Ishikawa (cell line): ENCODE measurements at regions not wholly inside any gene's neighbourhood (a gene's known extent, or its start where the extent isn't known, plus 50 kb on each side); places are given as distances from the start of the nearest gene placed in this dataset.

Experiments used
- NFIC ChIP-seq: IDR thresholded peaks from 2 replicates; pipeline ENCODE4 v1.6.1; 2012
- TCF12 ChIP-seq: IDR thresholded peaks from 2 replicates; pipeline ENCODE4 v1.6.1; 2012; ENCODE audit warnings: low read depth

- TF ChIP-seq NFIC (no peak), TCF12 (no peak)
Observed at GRCh38 chr13:77389625-77390000, 62.7 kb upstream of the MYCBP2 start.
